ENCODE measurements at regions not wholly inside any gene's neighbourhood (a gene's known extent, or its start where the extent isn't known, plus 50 kb on each side); places are given as distances from the start of the nearest gene placed in this dataset.

DNA sequence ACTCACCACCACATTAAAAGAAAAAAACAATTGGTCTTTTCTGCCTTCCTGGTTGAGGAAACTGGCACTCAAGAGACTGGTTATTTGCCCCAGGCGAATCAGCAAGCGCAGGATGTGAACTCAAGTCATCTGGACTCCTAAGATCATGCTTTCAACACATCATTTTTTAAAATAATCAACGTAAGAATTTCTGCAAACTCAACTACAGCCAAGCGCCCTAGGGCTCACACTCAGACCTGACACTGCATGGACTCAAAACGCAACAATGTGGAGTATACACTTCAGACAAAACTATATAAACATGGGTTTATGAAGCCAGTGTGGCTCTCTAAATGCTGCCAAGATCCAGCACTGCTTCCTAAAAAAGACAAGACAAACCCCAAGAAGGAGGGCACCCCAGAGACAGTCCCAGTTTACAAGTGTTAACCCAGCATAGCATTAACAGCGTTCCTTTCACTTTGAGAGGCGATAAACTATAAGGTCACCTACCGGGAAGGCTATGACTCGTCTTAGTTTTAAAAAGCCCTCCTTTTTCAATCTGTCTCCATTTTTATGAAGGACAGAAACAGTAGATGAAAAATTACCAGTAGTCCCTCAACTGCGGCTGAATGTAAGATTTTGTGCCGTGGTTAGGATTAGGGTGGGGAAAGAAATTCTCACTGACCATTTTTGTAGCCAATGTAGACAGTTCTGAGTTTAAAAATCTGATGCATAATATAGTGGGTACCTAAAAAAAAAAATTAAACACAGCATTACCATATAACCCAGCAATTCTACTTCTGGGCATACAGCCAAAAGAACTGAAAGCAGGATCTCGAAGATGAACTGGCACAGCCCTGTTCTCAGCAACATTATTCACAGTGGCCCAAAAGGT lies 54.8 kb downstream of the SIPA1L2 start:
- TF ChIP-seq, protein P1, sequence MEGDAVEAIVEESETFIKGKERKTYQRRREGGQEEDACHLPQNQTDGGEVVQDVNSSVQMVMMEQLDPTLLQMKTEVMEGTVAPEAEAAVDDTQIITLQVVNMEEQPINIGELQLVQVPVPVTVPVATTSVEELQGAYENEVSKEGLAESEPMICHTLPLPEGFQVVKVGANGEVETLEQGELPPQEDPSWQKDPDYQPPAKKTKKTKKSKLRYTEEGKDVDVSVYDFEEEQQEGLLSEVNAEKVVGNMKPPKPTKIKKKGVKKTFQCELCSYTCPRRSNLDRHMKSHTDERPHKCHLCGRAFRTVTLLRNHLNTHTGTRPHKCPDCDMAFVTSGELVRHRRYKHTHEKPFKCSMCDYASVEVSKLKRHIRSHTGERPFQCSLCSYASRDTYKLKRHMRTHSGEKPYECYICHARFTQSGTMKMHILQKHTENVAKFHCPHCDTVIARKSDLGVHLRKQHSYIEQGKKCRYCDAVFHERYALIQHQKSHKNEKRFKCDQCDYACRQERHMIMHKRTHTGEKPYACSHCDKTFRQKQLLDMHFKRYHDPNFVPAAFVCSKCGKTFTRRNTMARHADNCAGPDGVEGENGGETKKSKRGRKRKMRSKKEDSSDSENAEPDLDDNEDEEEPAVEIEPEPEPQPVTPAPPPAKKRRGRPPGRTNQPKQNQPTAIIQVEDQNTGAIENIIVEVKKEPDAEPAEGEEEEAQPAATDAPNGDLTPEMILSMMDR (IDR thresholded peaks at IDR 0.05; ENCODE audit: insufficient read depth, low read length) = no peak
- no peak for TF ChIP-seq GABPA (IDR thresholded peaks at IDR 0.05; ENCODE audit: low read depth)
- no peak for TF ChIP-seq POLR2AphosphoS5 (IDR thresholded peaks at IDR 0.05; ENCODE audit: low read depth)
- TF ChIP-seq, protein P2, sequence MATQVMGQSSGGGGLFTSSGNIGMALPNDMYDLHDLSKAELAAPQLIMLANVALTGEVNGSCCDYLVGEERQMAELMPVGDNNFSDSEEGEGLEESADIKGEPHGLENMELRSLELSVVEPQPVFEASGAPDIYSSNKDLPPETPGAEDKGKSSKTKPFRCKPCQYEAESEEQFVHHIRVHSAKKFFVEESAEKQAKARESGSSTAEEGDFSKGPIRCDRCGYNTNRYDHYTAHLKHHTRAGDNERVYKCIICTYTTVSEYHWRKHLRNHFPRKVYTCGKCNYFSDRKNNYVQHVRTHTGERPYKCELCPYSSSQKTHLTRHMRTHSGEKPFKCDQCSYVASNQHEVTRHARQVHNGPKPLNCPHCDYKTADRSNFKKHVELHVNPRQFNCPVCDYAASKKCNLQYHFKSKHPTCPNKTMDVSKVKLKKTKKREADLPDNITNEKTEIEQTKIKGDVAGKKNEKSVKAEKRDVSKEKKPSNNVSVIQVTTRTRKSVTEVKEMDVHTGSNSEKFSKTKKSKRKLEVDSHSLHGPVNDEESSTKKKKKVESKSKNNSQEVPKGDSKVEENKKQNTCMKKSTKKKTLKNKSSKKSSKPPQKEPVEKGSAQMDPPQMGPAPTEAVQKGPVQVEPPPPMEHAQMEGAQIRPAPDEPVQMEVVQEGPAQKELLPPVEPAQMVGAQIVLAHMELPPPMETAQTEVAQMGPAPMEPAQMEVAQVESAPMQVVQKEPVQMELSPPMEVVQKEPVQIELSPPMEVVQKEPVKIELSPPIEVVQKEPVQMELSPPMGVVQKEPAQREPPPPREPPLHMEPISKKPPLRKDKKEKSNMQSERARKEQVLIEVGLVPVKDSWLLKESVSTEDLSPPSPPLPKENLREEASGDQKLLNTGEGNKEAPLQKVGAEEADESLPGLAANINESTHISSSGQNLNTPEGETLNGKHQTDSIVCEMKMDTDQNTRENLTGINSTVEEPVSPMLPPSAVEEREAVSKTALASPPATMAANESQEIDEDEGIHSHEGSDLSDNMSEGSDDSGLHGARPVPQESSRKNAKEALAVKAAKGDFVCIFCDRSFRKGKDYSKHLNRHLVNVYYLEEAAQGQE (IDR thresholded peaks at IDR 0.05; ENCODE audit: insufficient replicate concordance, low read depth) = no peak
- TF ChIP-seq SPI1 (IDR thresholded peaks at IDR 0.05; ENCODE audit: borderline replicate concordance, low read depth) = no peak
